PC-9 (cell line): ENCODE measurements at regions not wholly inside any gene's neighbourhood (a gene's known extent, or its start where the extent isn't known, plus 50 kb on each side); places are given as distances from the start of the nearest gene placed in this dataset.

Source experiments
- BruUV-seq: library from RNA; stranded (reverse); fragments of 400-500 nt; replicated peaks from 2 replicates; lab custom pipeline; 2021; lab: Mats Ljungman, UMichigan
- CTCF ChIA-PET: fragments of 300-600 bp; sonication (Branson Sonifier 250); formaldehyde crosslinking; loops from one replicate; lab custom pipeline; 2022; ENCODE audit warnings: antibody characterized with exemption; lab: Charles Lee
- POLR2A ChIA-PET: fragments of 300-600 bp; sonication (Branson Sonifier 250); formaldehyde crosslinking; loops from one replicate; lab custom pipeline; 2022; ENCODE audit warnings: antibody characterized with exemption; ENCODE audit not compliant: unreplicated experiment; lab: Charles Lee
- DNase-seq, 2 experiments: peaks; one replicate each; pipeline versions ENCODE4 v3.0.0 to v3.0.0-alpha.2; 2015 to 2022; ENCODE audit warnings: mixed read lengths in 1 of 2
- H2AFZ ChIP-seq: fragments of 200-600 bp; sonication (generic); 2 replicates; pipeline ENCODE4 v1.8.1; 2017; ENCODE audit warnings: antibody characterized with exemption
- H3F3A ChIP-seq: fragments of 200-600 bp; sonication (generic); 2 replicates; pipeline ENCODE4 v1.8.1; 2017; ENCODE audit warnings: antibody characterized with exemption, mild to moderate bottlenecking, low read depth; ENCODE audit not compliant: insufficient read depth
- H3K27ac ChIP-seq: fragments of 200-600 bp; sonication (generic); 2 replicates; pipeline ENCODE4 v1.6.1; 2016; ENCODE audit warnings: mixed run types
- H3K27me3 ChIP-seq: fragments of 200-600 bp; sonication (generic); 2 replicates; pipeline ENCODE4 v1.6.1; 2016; ENCODE audit warnings: low read depth, mixed run types; ENCODE audit not compliant: insufficient read depth
- H3K36me3 ChIP-seq: fragments of 200-600 bp; sonication (generic); 2 replicates; pipeline ENCODE4 v1.6.1; 2016; ENCODE audit warnings: low read depth, mixed run types
- H3K4me1 ChIP-seq: fragments of 200-600 bp; sonication (generic); replicated peaks from 2 replicates; pipeline ENCODE4 v1.6.1; 2016; ENCODE audit warnings: mixed run types; ENCODE audit not compliant: insufficient read depth
- H3K4me2 ChIP-seq: fragments of 200-600 bp; sonication (generic); 2 replicates; pipeline ENCODE4 v1.6.1; 2017; ENCODE audit warnings: mixed run types
- H3K4me3 ChIP-seq: fragments of 200-600 bp; sonication (generic); 2 replicates; pipeline ENCODE4 v1.6.1; 2016; ENCODE audit warnings: mixed run types
- H3K79me2 ChIP-seq: fragments of 200-600 bp; sonication (generic); 2 replicates; pipeline ENCODE4 v1.6.1; 2017; ENCODE audit warnings: low read depth, mixed run types
- H3K9me2 ChIP-seq: fragments of 200-600 bp; sonication (generic); 2 replicates; pipeline ENCODE4 v1.8.1; 2017; ENCODE audit warnings: mild to moderate bottlenecking; ENCODE audit not compliant: insufficient read depth
- H3K9me3 ChIP-seq: fragments of 200-600 bp; sonication (generic); 2 replicates; pipeline ENCODE4 v1.8.1; 2016; ENCODE audit warnings: low read depth; ENCODE audit not compliant: insufficient read depth
- H4K20me1 ChIP-seq: fragments of 200-600 bp; sonication (generic); 2 replicates; pipeline ENCODE4 v1.8.1; 2017; ENCODE audit not compliant: insufficient read depth
- CTCF ChIP-seq: fragments of 200-600 bp; sonication (generic); conservative IDR thresholded peaks from 2 replicates; pipeline ENCODE4 v1.6.1; 2017; ENCODE audit warnings: mixed run types, antibody characterized with exemption, mild to moderate bottlenecking, moderate library complexity
- EZH2 ChIP-seq: fragments of 200-600 bp; sonication (generic); IDR thresholded peaks from 2 replicates; pipeline ENCODE4 v1.8.0; 2017; ENCODE audit warnings: antibody characterized with exemption, low read depth
- intact Hi-C: fragments of 100-400 bp; cut with micrococcal nuclease; formaldehyde crosslinking; loops from one replicate; pipeline ENCODE4 v1.10.0; 2022; ENCODE audit not compliant: unreplicated experiment

- intact Hi-C loops = no loop called here
- Histone ChIP-seq H3K27me3 (peaks cover 94% of the 10 kb centered on the region), H3F3A (no peaks in the 10 kb centered on the region), H3K79me2 (no peaks in the 10 kb centered on the region), H2AFZ (no peak overlapping the region), H3K4me3 (no peak overlapping the region), H3K9me3 (no peaks in the 10 kb centered on the region), H4K20me1 (no peaks in the 10 kb centered on the region), H3K4me1 (peaks cover 21% of the 10 kb centered on the region; the same call in 1 of the 2 replicates), H3K9me2 (no peaks in the 10 kb centered on the region), H3K27ac (no peak overlapping the region), H3K4me2 (no peak overlapping the region), H3K36me3 (no peaks in the 10 kb centered on the region)
- no peak for DNase-seq
- no TSS peak for BruUV-seq
- CTCF ChIA-PET = no interaction called here
- POLR2A ChIA-PET = no interaction called here
- TF ChIP-seq EZH2 = no peak
- TF ChIP-seq CTCF = no peak
These were observed 66.9 kb upstream of the KCNG1 start for GRCh38 chr20:51089840-51090239.

- Histone ChIP-seq H3K27ac (no peak overlapping the region), H3K4me2 (no peak overlapping the region), H3K9me3 (no peaks in the 10 kb centered on the region), H3K79me2 (no peaks in the 10 kb centered on the region), H3K27me3 (peaks cover 94% of the 10 kb centered on the region), H4K20me1 (no peaks in the 10 kb centered on the region), H3F3A (no peaks in the 10 kb centered on the region), H3K36me3 (no peaks in the 10 kb centered on the region), H3K4me1 (peaks cover 21% of the 10 kb centered on the region; the same call in 1 of the 2 replicates), H3K4me3 (no peak overlapping the region), H2AFZ (no peak overlapping the region), H3K9me2 (no peaks in the 10 kb centered on the region)
- TF ChIP-seq CTCF = no peak
- no peak for TF ChIP-seq EZH2
- POLR2A ChIA-PET = no interaction called here
- intact Hi-C loops = no loop called here
- no TSS peak for BruUV-seq
- no peak for DNase-seq
- CTCF ChIA-PET = no interaction called here
These were observed 66.4 kb upstream of the KCNG1 start for GRCh38 chr20:51089272-51089781.

- Histone ChIP-seq H4K20me1 (no peaks in the 10 kb centered on the region), H3K36me3 (no peaks in the 10 kb centered on the region), H3K4me3 (no peak overlapping the region), H3K27me3 (peaks cover 96% of the 10 kb centered on the region), H2AFZ (no peak overlapping the region), H3K4me1 (peaks cover 8% of the 10 kb centered on the region; the same call in 1 of the 2 replicates), H3F3A (no peaks in the 10 kb centered on the region), H3K4me2 (no peak overlapping the region), H3K79me2 (no peaks in the 10 kb centered on the region), H3K27ac (no peak overlapping the region), H3K9me3 (no peaks in the 10 kb centered on the region), H3K9me2 (no peaks in the 10 kb centered on the region)
- BruUV-seq = no TSS peak
- no peak for DNase-seq
- no peak for TF ChIP-seq CTCF
- TF ChIP-seq EZH2 = no peak
- intact Hi-C loops = no loop called here
- CTCF ChIA-PET = no interaction called here
- POLR2A ChIA-PET = no interaction called here
These were observed 64.4 kb upstream of the KCNG1 start for GRCh38 chr20:51087266-51087665.
